GM18868 (cell line): ENCODE measurements at regions not wholly inside any gene's neighbourhood (a gene's known extent, or its start where the extent isn't known, plus 50 kb on each side); places are given as distances from the start of the nearest gene placed in this dataset.

Experiments used
- ATAC-seq: cut with Tn5 transposase; IDR thresholded peaks from one replicate; pipeline ENCODE4 v1.9.1; 2021; ENCODE audit warnings: mild to moderate bottlenecking, moderate library complexity; ENCODE audit not compliant: unreplicated experiment

DNA sequence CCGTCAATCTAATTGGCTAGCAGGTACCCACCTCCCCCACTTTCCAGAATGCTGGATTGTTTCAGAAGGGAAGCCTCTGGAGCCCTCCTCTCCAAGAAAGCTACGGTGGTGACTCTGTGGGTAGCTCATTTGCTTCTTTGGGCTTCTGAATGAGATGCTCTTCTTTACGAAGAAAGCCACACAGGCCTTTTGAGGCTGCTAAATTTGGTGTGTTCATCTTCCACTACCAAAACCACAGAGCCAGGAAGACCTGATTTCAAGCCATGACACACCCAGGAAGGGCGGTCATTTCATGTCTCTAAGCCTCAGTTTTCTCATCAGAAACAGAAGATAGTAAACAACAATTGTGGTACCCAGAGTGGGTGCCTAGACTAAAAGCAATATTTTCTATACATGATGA lies 901.2 kb downstream of the KCNMA1 start:
- no peak for ATAC-seq

- ATAC-seq, result no peak
These were observed 901.7 kb downstream of the KCNMA1 start for GRCh38 chr10:76735866-76736265.

DNA sequence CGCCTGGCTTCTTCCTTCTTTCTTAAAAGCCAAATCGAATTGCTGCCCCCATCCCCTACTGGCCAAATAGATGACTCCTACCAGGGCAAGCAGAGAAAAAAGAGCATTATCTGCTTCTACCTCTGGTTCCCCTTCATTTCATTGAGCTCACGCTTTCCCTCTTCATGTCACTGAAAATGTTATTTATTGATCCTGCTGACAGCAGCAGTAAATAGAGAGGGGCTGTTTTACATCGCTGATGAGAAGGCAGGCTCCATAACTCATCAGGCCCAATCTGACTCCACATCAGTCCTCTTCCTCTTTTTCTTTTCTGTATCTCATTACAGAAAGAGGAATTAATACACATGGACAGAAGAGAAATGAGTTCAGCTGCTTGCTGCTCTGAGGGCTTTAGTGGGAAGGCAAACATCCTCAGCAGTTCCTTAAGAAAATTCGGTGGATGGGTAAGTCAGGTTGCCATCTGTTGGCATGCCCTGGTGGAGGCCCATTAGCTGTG lies 904.1 kb downstream of the KCNMA1 start:
- no peak for ATAC-seq

- no peak for ATAC-seq
These were observed 905.3 kb downstream of the KCNMA1 start for GRCh38 chr10:76732306-76732705.

- no peak for ATAC-seq
These were observed 907.6 kb downstream of the KCNMA1 start for GRCh38 chr10:76729841-76730487.

DNA sequence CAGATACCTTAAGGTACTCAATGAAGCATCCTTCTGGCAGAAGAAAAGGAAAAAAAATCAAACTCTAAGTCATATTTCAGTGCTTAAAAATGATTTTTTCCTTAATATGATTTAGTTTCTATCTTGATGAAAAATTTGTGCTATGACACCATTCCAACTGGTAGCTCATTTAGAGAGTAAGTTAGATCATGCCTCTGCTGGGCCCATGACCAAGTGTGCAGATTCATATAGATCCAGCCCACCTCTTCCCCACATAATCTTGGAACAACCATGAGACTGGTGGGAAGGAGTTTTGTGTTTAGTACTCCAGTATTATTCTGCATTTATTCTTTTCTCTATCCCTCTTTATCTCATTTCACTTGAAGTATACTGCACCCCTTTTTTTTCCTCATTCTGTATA lies 908.3 kb downstream of the KCNMA1 start:
- ATAC-seq, result no peak

DNA sequence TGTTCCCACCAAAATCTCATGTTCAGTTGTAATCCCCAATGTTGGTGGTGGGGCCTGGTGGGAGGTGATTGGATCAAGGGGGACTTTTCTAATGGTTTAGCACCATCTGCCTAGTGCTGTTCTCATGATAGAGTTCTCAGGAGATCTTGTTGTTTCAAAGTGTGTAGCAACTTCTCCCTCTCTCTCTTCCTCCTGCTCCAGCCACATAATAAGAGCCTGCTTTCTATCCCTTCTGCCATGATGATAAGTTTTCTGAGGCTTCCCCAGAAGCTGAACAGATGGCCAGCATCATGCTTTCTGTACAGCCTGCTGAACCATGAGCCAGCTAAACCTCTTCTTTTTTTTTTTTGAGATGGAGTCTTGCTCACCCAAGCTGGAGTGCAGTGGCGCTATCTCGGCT lies 910.6 kb downstream of the KCNMA1 start:
- no peak for ATAC-seq

DNA sequence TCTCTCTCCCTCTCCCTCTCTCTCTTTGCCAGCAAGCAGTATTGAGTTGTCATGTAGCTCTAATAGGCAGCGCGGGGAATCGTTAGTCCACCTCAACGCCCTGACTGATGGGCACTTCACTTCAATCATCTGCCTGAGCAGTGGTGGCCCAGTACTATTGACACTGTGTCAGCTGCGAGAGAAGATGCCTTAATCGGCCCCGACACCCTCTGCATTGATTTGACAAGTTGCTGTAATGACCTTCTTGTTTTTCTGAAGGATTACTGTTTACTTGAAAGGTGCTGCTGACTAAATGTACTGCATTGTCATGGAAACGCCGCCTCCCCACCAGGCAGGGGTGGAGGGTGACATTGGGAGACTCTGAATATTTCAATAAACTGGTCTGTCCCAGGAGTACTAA lies 913.8 kb downstream of the KCNMA1 start:
- ATAC-seq, result no peak

- ATAC-seq, result no peak
These were observed 915.6 kb downstream of the KCNMA1 start for GRCh38 chr10:76721891-76722505.

- no peak for ATAC-seq
These were observed 918.6 kb downstream of the KCNMA1 start for GRCh38 chr10:76719006-76719405.

DNA sequence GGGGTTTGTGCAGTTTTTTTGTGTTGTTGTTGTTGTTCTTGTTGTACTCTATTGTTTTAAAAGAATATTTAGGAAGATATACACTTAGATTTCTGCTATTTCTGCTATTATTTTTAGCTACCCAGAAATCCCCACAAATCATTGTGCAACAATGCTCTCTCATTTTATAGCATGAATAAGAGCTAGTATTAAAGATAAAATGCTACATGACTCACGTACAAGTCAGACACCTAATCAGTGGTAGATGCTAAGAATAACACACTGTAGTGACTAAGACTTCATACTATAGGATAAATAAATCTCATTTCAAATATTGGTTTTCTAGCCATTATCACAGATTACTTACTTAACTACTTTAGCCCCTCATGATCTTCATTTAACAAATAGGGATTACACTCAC lies 920.5 kb downstream of the KCNMA1 start:
- no peak for ATAC-seq

GRCh38 chr10:76711222-76711997 lies 926.2 kb downstream of the KCNMA1 start:
- no peak for ATAC-seq

DNA sequence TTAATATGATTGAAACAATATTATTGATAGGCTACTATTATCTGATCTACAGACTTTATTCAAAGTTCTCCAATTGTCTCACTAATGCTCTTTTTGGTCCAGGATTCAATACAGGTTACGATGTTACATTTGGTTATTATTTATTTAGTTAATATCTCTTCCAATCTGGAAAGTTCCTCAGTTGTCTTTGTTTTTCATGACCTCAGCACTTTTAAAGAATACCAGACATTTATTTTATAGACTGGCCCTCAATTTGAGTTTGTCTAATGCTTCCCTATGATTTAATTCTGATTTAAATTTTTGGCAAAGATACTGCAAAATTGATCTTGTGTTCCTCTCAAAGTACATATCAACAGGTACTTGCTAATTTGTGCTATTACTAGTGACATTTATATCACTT lies 937.4 kb downstream of the KCNMA1 start:
- ATAC-seq, result no peak

DNA sequence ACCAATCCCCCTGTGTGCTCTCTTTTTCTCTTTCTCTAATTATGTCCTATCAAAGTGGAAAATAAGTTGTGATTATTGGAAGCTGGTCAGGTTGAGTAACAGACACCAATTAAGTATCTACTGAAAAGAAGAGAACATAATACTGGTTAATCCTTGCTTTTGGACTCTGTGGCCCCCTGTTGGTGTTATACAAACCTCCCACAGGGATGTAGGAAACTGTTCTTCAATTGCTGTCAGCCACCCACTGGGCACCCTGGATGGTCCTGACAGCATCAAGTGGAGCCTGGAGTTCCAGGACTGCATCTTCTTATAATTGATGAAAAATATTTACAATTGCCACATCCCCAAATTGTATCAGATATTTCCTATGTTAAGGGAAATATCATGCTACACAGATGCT lies 939.7 kb downstream of the KCNMA1 start:
- ATAC-seq, result no peak

- ATAC-seq, result no peak
These were observed 942.5 kb downstream of the KCNMA1 start for GRCh38 chr10:76695069-76695468.

DNA sequence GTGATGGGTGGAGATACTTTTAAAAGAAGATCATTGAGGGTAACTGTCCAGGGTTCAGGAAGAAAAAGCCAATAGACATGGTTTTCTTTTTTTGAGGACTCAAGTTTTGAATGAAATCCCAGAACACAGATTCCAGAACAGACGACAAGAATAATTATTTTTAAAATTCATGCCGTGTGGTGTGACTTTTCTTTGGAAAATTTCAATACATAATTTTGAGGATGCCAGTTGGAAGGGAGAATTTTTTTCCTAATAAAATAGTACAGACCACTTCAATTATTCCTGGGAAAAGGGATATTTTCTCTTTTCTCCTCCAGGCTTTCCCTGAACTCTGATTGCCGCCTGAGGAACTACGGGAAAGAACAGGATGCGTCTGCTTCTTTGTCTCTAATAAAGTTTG lies 951.4 kb downstream of the KCNMA1 start:
- ATAC-seq, result no peak

- no peak for ATAC-seq
These were observed 952.6 kb downstream of the KCNMA1 start for GRCh38 chr10:76684968-76685367.

DNA sequence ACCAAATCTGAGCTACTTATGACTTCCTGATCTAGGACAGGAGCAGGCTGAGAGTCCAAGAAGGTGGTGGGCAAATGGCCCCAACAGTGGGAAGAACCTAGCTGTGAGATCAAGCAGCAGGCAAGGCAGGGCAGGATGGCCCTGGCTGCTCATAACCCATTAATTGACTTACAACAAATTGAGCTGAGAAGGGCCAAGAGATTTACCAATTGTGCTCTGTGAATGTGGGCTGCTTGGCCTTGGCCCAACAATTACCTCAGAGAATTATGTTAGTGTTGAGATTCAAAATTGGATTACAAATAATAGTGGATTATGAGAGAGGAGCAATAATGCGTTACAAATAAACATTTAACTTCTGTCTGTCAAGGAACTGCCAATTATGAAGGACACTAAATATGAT lies 956.5 kb downstream of the KCNMA1 start:
- no peak for ATAC-seq

DNA sequence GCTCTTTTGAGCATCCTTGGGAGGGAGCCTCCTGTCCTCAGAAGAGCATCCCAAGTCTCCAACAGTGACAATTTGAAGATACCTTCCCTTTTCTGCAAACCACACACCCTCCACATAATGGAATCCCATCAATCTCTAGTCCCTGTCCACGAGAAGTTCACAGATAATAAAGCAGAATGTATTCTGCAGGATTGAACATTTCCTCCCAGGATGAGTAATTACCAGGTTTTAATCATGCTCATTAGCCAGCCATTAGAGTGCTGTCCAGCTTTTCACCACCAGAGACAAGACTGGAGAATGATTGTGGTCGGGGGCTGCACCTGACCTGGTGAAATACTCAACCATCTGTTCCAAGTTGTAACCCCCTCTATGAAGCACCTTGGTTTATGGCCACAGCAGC lies 958.6 kb downstream of the KCNMA1 start:
- no peak for ATAC-seq

DNA sequence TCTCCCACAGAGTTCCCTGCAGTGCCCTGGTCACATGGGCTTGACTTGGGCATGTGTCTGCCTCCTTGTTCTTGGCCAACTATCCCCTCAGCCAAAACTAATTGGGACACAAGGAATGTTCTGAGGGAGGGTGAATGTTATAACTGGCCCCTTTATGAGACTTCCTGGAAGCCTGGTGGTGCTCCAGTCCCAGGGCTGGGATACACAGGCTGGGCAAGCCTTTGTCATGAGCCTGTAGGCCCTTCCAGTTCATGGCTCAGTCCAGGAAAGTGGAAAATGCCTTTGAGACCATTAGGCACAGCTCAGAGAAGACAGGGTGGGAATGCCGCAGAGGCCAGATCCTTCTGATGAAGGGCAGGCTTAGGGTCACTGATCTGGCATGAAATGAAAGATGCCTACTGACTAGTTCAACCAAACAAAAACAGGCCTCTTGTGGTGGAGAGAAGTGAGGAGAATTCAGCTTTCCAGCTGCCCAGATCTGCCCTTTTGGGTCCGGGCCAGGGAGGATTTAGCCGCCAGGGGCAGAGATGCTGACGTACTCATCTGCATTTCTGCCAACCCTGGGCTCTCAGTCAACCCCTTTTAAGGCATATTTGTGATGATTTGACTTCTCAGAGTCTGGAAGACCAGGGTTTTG lies 961.5 kb downstream of the KCNMA1 start:
- ATAC-seq, result no peak

GRCh38 chr10:76675561-76675950 lies 962.1 kb downstream of the KCNMA1 start:
- ATAC-seq, result no peak
